ENCODE measurements at regions not wholly inside any gene's neighbourhood (a gene's known extent, or its start where the extent isn't known, plus 50 kb on each side); places are given as distances from the start of the nearest gene placed in this dataset.

- ChIA-PET CTCF (interaction anchor here (0.6 to 1.5 kb wide), 3 partner anchors 14 to 60 kb away, joined by 3 to 6 read pairs (median 3); no protein-coding TSS in a partner anchor), POLR2A (no interaction called here)
- H3K36me3 Mint-ChIP-seq (ENCODE audit: insufficient read depth, unreplicated experiment), result no peaks in the 10 kb centered on the region
- no peaks in the 10 kb centered on the region for H3K27me3 Mint-ChIP-seq (ENCODE audit: insufficient read depth, unreplicated experiment)
- BruUV-seq (replicated peaks), result no TSS peak
- no peak for TF ChIP-seq CTCF (IDR thresholded peaks at IDR 0.05; ENCODE audit: unreplicated experiment)
- no peak overlapping the region for H3K27ac Mint-ChIP-seq (ENCODE audit: low read depth, unreplicated experiment)
- intact Hi-C loops (cut with micrococcal nuclease), result no loop called here
- H3K4me1 Mint-ChIP-seq (ENCODE audit: insufficient read depth, unreplicated experiment), result no peaks in the 10 kb centered on the region
- H3K9me3 Mint-ChIP-seq (ENCODE audit: unreplicated experiment), result no peaks in the 10 kb centered on the region
- no peak for DNase-seq (ENCODE audit: unreplicated experiment)
- no peak overlapping the region for H3K4me3 Mint-ChIP-seq (ENCODE audit: unreplicated experiment)
These were observed 452.9 kb upstream of the MAN1A1 start for GRCh38 chr6:119802464-119802863.

GRCh38 chr6:119801056-119801455, 451.5 kb upstream of the MAN1A1 start:
- H3K36me3 Mint-ChIP-seq (ENCODE audit: insufficient read depth, unreplicated experiment), result no peaks in the 10 kb centered on the region
- BruUV-seq (replicated peaks), result no TSS peak
- POLR2A ChIA-PET, result no interaction called here
- no peak overlapping the region for H3K4me3 Mint-ChIP-seq (ENCODE audit: unreplicated experiment)
- no peak overlapping the region for H3K27ac Mint-ChIP-seq (ENCODE audit: low read depth, unreplicated experiment)
- intact Hi-C loops (cut with micrococcal nuclease), result no loop called here
- no peaks in the 10 kb centered on the region for H3K27me3 Mint-ChIP-seq (ENCODE audit: insufficient read depth, unreplicated experiment)
- no peak for TF ChIP-seq CTCF (IDR thresholded peaks at IDR 0.05; ENCODE audit: unreplicated experiment)
- DNase-seq (ENCODE audit: unreplicated experiment), result no peak
- H3K4me1 Mint-ChIP-seq (ENCODE audit: insufficient read depth, unreplicated experiment), result no peaks in the 10 kb centered on the region
- CTCF ChIA-PET, result interaction anchor here (0.7 to 1.9 kb wide), 4 partner anchors 19 to 467 kb away, joined by 3 to 7 read pairs (median 3); no protein-coding TSS in a partner anchor
- H3K9me3 Mint-ChIP-seq (ENCODE audit: unreplicated experiment), result no peaks in the 10 kb centered on the region

GRCh38 chr6:119800526-119800925, 451.0 kb upstream of the MAN1A1 start:
- no TSS peak for BruUV-seq (replicated peaks)
- Mint-ChIP-seq H3K4me1 (ENCODE audit: insufficient read depth, unreplicated experiment) (no peaks in the 10 kb centered on the region), H3K27me3 (ENCODE audit: insufficient read depth, unreplicated experiment) (no peaks in the 10 kb centered on the region), H3K27ac (ENCODE audit: low read depth, unreplicated experiment) (no peak overlapping the region), H3K4me3 (ENCODE audit: unreplicated experiment) (no peak overlapping the region), H3K9me3 (ENCODE audit: unreplicated experiment) (no peaks in the 10 kb centered on the region), H3K36me3 (ENCODE audit: insufficient read depth, unreplicated experiment) (no peaks in the 10 kb centered on the region)
- no peak for DNase-seq (ENCODE audit: unreplicated experiment)
- intact Hi-C loops (cut with micrococcal nuclease), result no loop called here
- ChIA-PET POLR2A (no interaction called here), CTCF (interaction anchor here (0.7 to 1.9 kb wide), 6 partner anchors 19 to 578 kb away, joined by 3 to 7 read pairs (median 4); no protein-coding TSS in a partner anchor)
- TF ChIP-seq CTCF (IDR thresholded peaks at IDR 0.05; ENCODE audit: unreplicated experiment), result no peak

DNA sequence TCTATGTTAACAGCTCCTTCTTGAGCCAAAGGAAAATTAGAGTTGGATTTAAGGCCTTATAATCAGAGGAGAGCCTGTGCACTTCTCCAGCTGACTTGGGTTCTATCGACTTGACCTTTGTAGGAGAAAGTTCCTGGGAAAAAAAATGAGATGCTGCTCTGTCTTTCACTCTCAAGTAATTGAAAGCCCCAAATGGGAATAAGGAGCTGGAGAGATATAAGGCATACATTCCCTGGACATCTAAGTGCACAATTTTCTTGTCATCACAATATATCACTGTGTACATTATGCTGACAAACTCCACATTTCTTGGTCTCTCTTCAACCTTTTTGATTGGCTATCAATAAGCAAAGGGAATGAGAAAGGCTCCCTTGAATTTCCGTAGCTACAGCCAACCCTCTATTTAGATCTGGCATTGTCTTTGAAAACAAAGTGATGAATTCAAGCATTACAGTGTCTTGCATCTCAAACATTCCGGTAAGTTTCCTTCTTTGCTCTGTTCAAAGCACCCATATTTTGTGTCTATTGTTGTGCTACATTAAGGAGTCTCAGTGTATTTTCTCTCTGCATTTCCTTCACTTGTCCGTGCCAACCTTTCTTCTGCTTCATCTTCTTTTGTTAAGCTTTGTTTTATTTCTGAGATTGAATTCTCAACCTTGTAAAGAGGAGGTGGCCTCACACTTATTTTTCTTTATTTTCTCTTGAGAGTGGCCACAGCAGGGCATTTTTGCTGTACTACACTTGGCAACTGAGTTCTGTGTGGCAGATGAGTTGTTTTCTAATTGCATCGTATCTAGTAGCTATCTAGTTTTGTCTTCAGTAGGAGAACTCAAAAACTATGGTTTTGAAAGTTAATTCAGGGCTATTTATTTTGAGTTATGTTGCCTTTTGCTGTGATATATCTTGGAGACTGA, 450.3 kb upstream of the MAN1A1 start:
- CTCF ChIA-PET, result interaction anchor here (0.6 to 1.9 kb wide), 6 partner anchors 38 to 605 kb away, joined by 3 to 7 read pairs (median 4); no protein-coding TSS in a partner anchor
- H3K4me1 Mint-ChIP-seq (ENCODE audit: insufficient read depth, unreplicated experiment), result no peaks in the 10 kb centered on the region
- no peak for TF ChIP-seq CTCF (IDR thresholded peaks at IDR 0.05; ENCODE audit: unreplicated experiment)
- H3K36me3 Mint-ChIP-seq (ENCODE audit: insufficient read depth, unreplicated experiment), result no peaks in the 10 kb centered on the region
- no peak overlapping the region for H3K4me3 Mint-ChIP-seq (ENCODE audit: unreplicated experiment)
- no peaks in the 10 kb centered on the region for H3K9me3 Mint-ChIP-seq (ENCODE audit: unreplicated experiment)
- no peak overlapping the region for H3K27ac Mint-ChIP-seq (ENCODE audit: low read depth, unreplicated experiment)
- no peak for DNase-seq (ENCODE audit: unreplicated experiment)
- POLR2A ChIA-PET, result interaction anchor here (0.7 kb wide), 1 partner anchor 870 kb away, joined by 3 read pairs; no protein-coding TSS in a partner anchor
- H3K27me3 Mint-ChIP-seq (ENCODE audit: insufficient read depth, unreplicated experiment), result no peaks in the 10 kb centered on the region
- intact Hi-C loops (cut with micrococcal nuclease), result no loop called here
- BruUV-seq (replicated peaks), result no TSS peak
